ES-I3 (cell line): ENCODE measurements at regions not wholly inside any gene's neighbourhood (a gene's known extent, or its start where the extent isn't known, plus 50 kb on each side); places are given as distances from the start of the nearest gene placed in this dataset.
"Not testable (repeated sequence)": the region's sequence is repeated elsewhere in the genome, so short reads cannot be mapped to it uniquely, and the experiment has no call there.

Experiments
- H3K36me3 ChIP-seq: 2 replicates; pipeline ENCODE4 v1.6.1; 2013; ENCODE audit warnings: mild to moderate bottlenecking, low read length, control low read depth, moderate library complexity; ENCODE audit not compliant: insufficient read depth
- H3K4me1 ChIP-seq: 2 replicates; pipeline ENCODE4 v1.6.1; 2013; ENCODE audit warnings: mild to moderate bottlenecking, control low read depth, low read length; ENCODE audit not compliant: insufficient read depth
- H3K9ac ChIP-seq: 2 replicates; pipeline ENCODE4 v1.6.1; 2013; ENCODE audit warnings: low read depth, mild to moderate bottlenecking, low read length, moderate library complexity
- H3K9me3 ChIP-seq: 2 replicates; pipeline ENCODE4 v1.6.1; 2013; ENCODE audit warnings: mild to moderate bottlenecking, low read length, moderate library complexity; ENCODE audit not compliant: control insufficient read depth, insufficient read depth

- Histone ChIP-seq H3K4me1 (no peaks in the 10 kb centered on the region), H3K36me3 (no peaks in the 10 kb centered on the region), H3K9ac (no peak overlapping the region), H3K9me3 (no peaks in the 10 kb centered on the region)
Observed at GRCh38 chr7:52161483-52161882, 844.9 kb upstream of the COBL start.

GRCh38 chr7:52159421-52159820, 842.8 kb upstream of the COBL start:
- H3K9me3 ChIP-seq, H3K4me1 ChIP-seq, H3K9ac ChIP-seq, H3K36me3 ChIP-seq: not testable (repeated sequence)

GRCh38 chr7:52154382-52154781, 837.8 kb upstream of the COBL start:
- Histone ChIP-seq H3K9me3 (no peaks in the 10 kb centered on the region), H3K4me1 (no peaks in the 10 kb centered on the region), H3K36me3 (no peaks in the 10 kb centered on the region), H3K9ac (no peak overlapping the region)

GRCh38 chr7:52151559-52151958, 835.0 kb upstream of the COBL start:
- Histone ChIP-seq H3K4me1 (no peaks in the 10 kb centered on the region), H3K9ac (no peak overlapping the region), H3K36me3 (no peaks in the 10 kb centered on the region), H3K9me3 (no peaks in the 10 kb centered on the region)

- Histone ChIP-seq H3K36me3 (no peaks in the 10 kb centered on the region), H3K9me3 (no peaks in the 10 kb centered on the region), H3K9ac (no peak overlapping the region), H3K4me1 (no peaks in the 10 kb centered on the region)
Observed at GRCh38 chr7:52150952-52151351, 834.3 kb upstream of the COBL start.

GRCh38 chr7:52146871-52147634, 830.4 kb upstream of the COBL start:
- H3K9ac ChIP-seq = no peak overlapping the region
- no peaks in the 10 kb centered on the region for H3K9me3 ChIP-seq
- no peaks in the 10 kb centered on the region for H3K4me1 ChIP-seq
- H3K36me3 ChIP-seq = no peaks in the 10 kb centered on the region

GRCh38 chr7:52143219-52143618, 826.6 kb upstream of the COBL start:
- H3K4me1 ChIP-seq = no peaks in the 10 kb centered on the region
- H3K36me3 ChIP-seq = no peaks in the 10 kb centered on the region
- peaks cover 3% of the 10 kb centered on the region; the same call in 1 of the 2 replicates for H3K9me3 ChIP-seq
- H3K9ac ChIP-seq = no peak overlapping the region

GRCh38 chr7:52140851-52141250, 824.2 kb upstream of the COBL start:
- peaks cover 6% of the 10 kb centered on the region; the same call in 1 of the 2 replicates for H3K9me3 ChIP-seq
- no peak overlapping the region for H3K9ac ChIP-seq
- no peaks in the 10 kb centered on the region for H3K36me3 ChIP-seq
- H3K4me1 ChIP-seq = no peaks in the 10 kb centered on the region

- H3K36me3 ChIP-seq = no peaks in the 10 kb centered on the region
- H3K9ac ChIP-seq = no peak overlapping the region
- H3K4me1 ChIP-seq = no peaks in the 10 kb centered on the region
- H3K9me3 ChIP-seq = peaks cover 17% of the 10 kb centered on the region; the same call in 1 of the 2 replicates
Observed at GRCh38 chr7:52135403-52135802, 818.8 kb upstream of the COBL start.

GRCh38 chr7:52129278-52129677, 812.7 kb upstream of the COBL start:
- Histone ChIP-seq H3K9ac (no peak overlapping the region), H3K9me3 (no peaks in the 10 kb centered on the region; the same call in 1 of the 2 replicates), H3K36me3 (no peaks in the 10 kb centered on the region), H3K4me1 (no peaks in the 10 kb centered on the region)

GRCh38 chr7:52120912-52121311, 804.3 kb upstream of the COBL start:
- Histone ChIP-seq H3K9me3 (no peaks in the 10 kb centered on the region), H3K9ac (no peak overlapping the region), H3K36me3 (no peaks in the 10 kb centered on the region), H3K4me1 (peaks cover 17% of the 10 kb centered on the region; the same call in 1 of the 2 replicates)

GRCh38 chr7:52119537-52119936, 802.9 kb upstream of the COBL start:
- 0 out of 2 replicates have a peak overlapping the region, but pooled peaks have one; percentile 17 for H3K9ac ChIP-seq
- peaks cover 31% of the 10 kb centered on the region for H3K4me1 ChIP-seq
- H3K36me3 ChIP-seq = no peaks in the 10 kb centered on the region
- no peaks in the 10 kb centered on the region for H3K9me3 ChIP-seq

- no peaks in the 10 kb centered on the region for H3K36me3 ChIP-seq
- H3K9ac ChIP-seq = no peak overlapping the region
- peaks cover 24% of the 10 kb centered on the region for H3K4me1 ChIP-seq
- H3K9me3 ChIP-seq = no peaks in the 10 kb centered on the region
Observed at GRCh38 chr7:52114509-52114908, 797.9 kb upstream of the COBL start.

- peaks cover 24% of the 10 kb centered on the region for H3K4me1 ChIP-seq
- no peaks in the 10 kb centered on the region for H3K36me3 ChIP-seq
- no peak overlapping the region for H3K9ac ChIP-seq
- H3K9me3 ChIP-seq = no peaks in the 10 kb centered on the region
Observed at GRCh38 chr7:52114056-52114455, 797.4 kb upstream of the COBL start.

- no peaks in the 10 kb centered on the region for H3K36me3 ChIP-seq
- no peaks in the 10 kb centered on the region for H3K4me1 ChIP-seq
- no peak overlapping the region for H3K9ac ChIP-seq
- no peaks in the 10 kb centered on the region for H3K9me3 ChIP-seq
Observed at GRCh38 chr7:52107355-52107754, 790.7 kb upstream of the COBL start.
